ENCODE measurements at regions not wholly inside any gene's neighbourhood (a gene's known extent, or its start where the extent isn't known, plus 50 kb on each side); places are given as distances from the start of the nearest gene placed in this dataset.

DNA sequence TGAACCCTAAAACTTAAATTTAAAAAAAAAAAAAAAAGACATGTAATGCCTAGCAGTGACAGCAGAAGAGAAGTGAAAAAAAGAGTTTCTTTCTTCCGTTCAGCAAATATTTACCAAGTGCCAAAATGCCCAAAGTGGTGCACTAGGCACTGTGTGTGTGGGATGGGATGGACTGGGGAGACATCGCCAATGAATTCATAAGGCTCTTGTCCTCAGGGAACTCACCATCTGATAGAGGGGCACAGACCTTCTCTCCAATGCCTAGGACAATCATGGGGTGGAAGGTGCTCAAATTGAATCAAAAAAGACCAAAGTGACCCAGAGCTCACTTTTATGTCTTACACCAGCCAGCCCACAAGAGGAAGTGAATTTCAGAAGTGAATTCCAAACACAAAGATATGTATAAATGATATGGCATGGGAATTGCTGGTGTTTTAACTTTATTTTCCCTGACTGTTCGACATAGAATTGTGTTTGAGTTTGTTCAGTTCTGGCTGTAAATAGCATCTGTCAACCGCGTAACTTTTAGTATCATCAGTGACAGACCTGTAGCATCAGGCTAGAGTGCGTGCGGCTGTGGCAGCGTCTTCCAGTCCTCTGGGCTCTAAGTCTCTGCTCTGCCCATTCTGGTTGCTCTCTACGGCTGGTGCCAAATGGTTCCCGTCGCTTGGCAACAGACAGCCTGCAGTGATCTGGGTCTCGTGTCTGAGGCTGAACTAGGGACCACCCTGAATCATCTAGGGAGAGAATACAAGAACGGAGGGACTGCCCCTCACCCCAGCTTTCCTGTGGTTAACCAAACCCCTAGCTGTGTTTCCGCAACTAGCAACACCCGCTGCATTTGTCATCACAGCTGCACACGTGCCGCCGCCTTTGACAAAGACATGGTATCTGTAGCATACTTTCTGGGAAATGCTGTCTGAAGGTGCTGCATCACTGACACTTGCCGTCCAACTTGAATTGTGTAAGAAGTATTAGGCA, 154.0 kb upstream of the THBS1 start:
- Histone ChIP-seq H3K4me1 (peaks cover 29% of the 10 kb centered on the region), H3K36me3 (no peaks in the 10 kb centered on the region), H3K27ac (no peak overlapping the region), H3K27me3 (no peaks in the 10 kb centered on the region), H3K9me3 (no peaks in the 10 kb centered on the region), H3K4me3 (no peak overlapping the region)
- ATAC-seq (peak; percentile 77), DNase-seq (peak; percentile 73)
- no peak for TF ChIP-seq CTCF (IDR thresholded peaks at IDR 0.05)
- intact Hi-C loops (cut with DNase I): no loop called here

DNA sequence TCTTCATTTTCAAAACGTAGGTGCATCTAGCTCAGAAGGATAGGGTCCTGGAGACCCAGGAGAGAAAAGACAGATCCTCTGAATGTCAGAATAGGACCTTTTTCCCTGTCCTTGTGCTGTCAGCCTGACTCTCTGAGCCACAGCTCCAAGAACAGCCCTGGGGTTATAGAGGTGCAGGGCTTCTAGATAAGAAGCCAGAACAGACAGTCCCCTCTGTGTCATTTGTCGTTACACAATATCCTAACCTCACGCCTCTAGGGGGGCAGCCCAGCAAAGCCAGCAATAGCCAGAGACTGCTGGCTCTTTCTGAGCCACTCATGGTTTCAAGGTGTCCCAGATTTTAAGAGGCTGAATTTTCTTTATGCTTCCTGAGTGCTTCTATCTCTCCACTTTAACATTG, 153.2 kb upstream of the THBS1 start:
- DNase-seq: no peak
- peaks cover 29% of the 10 kb centered on the region for H3K4me1 ChIP-seq
- H3K36me3 ChIP-seq: no peaks in the 10 kb centered on the region
- H3K9me3 ChIP-seq: no peaks in the 10 kb centered on the region
- ATAC-seq: peak; percentile 76
- intact Hi-C loops (cut with DNase I): no loop called here
- no peak overlapping the region for H3K4me3 ChIP-seq
- H3K27ac ChIP-seq: no peak overlapping the region
- TF ChIP-seq CTCF (IDR thresholded peaks at IDR 0.05): no peak
- H3K27me3 ChIP-seq: no peaks in the 10 kb centered on the region

- ATAC-seq (peak; percentile 42), DNase-seq (no peak)
- peaks cover 34% of the 10 kb centered on the region for H3K4me1 ChIP-seq
- H3K9me3 ChIP-seq: no peaks in the 10 kb centered on the region
- no peak for TF ChIP-seq CTCF (IDR thresholded peaks at IDR 0.05)
- peak overlapping the region; percentile 33 for H3K27ac ChIP-seq
- intact Hi-C loops (cut with DNase I): no loop called here
- no peaks in the 10 kb centered on the region for H3K27me3 ChIP-seq
- no peak overlapping the region for H3K4me3 ChIP-seq
- H3K36me3 ChIP-seq: no peaks in the 10 kb centered on the region
These were observed 151.0 kb upstream of the THBS1 start for GRCh38 chr15:39429898-39430357.

GRCh38 chr15:39430389-39430788, 150.5 kb upstream of the THBS1 start:
- H3K4me1 ChIP-seq: peaks cover 39% of the 10 kb centered on the region

DNA sequence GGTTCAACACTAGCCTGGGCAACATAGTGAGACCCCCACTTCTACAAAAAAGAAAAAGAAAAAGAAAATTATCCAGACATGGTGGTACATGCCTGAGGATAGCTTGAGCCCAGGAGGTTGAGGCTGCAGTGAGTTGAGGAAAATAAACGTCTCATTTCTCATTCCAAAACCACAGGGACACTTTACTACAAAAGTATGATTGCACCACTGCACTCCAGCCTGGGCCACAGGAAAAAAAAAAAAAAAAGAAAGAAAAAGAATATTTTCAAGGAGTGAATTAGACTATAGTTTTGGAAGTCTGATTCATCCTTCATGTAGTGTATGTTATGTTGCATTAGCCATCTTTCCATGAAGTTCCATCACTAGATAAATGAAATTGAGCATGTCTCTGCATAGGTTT, 149.5 kb upstream of the THBS1 start:
- intact Hi-C loops (cut with DNase I): no loop called here
- Histone ChIP-seq H3K4me1 (peaks cover 41% of the 10 kb centered on the region), H3K27me3 (no peaks in the 10 kb centered on the region), H3K27ac (no peak overlapping the region), H3K9me3 (no peaks in the 10 kb centered on the region), H3K36me3 (no peaks in the 10 kb centered on the region), H3K4me3 (no peak overlapping the region)
- ATAC-seq (no peak), DNase-seq (no peak)
- TF ChIP-seq CTCF (IDR thresholded peaks at IDR 0.05): no peak

More at GRCh38 chr15:39430389-39430788, 150.5 kb upstream of the THBS1 start:
- H3K27ac ChIP-seq: peak overlapping the region; percentile 33
- H3K4me3 ChIP-seq: no peak overlapping the region
- no peak for TF ChIP-seq CTCF (IDR thresholded peaks at IDR 0.05)
- H3K27me3 ChIP-seq: no peaks in the 10 kb centered on the region
- intact Hi-C loops (cut with DNase I): no loop called here
- ATAC-seq (no peak), DNase-seq (no peak)
- no peaks in the 10 kb centered on the region for H3K9me3 ChIP-seq
- no peaks in the 10 kb centered on the region for H3K36me3 ChIP-seq
